BJ (cell line): ENCODE measurements at regions not wholly inside any gene's neighbourhood (a gene's known extent, or its start where the extent isn't known, plus 50 kb on each side); places are given as distances from the start of the nearest gene placed in this dataset.
"Not testable (repeated sequence)": the region's sequence is repeated elsewhere in the genome, so short reads cannot be mapped to it uniquely, and the experiment has no call there.

Source experiments
- CTCF ChIA-PET: fragments of 350-600 bp; formaldehyde crosslinking; extraction: SDS; loops from one replicate; lab custom pipeline; 2021; ENCODE audit warnings: antibody characterized with exemption, inconsistent platforms; lab: Yijun Ruan, JAX
- POLR2A ChIA-PET: fragments of 300-600 bp; sonication (Branson Sonifier 250); formaldehyde crosslinking; extraction: SDS; loops from one replicate; lab custom pipeline; 2021; ENCODE audit warnings: antibody characterized with exemption; lab: Charles Lee
- DNase-seq: peaks from one replicate; pipeline ENCODE4 v3.0.0-alpha.2; 2011; ENCODE audit warnings: low read depth
- H3K27me3 ChIP-seq: 2 replicates; pipeline ENCODE4 v1.6.0; 2011; ENCODE audit warnings: low read length; ENCODE audit not compliant: control insufficient read depth, insufficient read depth
- H3K36me3 ChIP-seq: 2 replicates; pipeline ENCODE4 v1.5.1; 2011; ENCODE audit warnings: low read length; ENCODE audit not compliant: control insufficient read depth, insufficient read depth
- H3K4me3 ChIP-seq: 2 replicates; pipeline ENCODE4 v1.5.1; 2011; ENCODE audit warnings: low read depth, mild to moderate bottlenecking, control low read depth, low read length
- CTCF ChIP-seq: IDR thresholded peaks from 2 replicates; pipeline ENCODE4 v1.5.1; 2011; ENCODE audit warnings: low read depth, mild to moderate bottlenecking, control low read depth, inconsistent platforms, low read length, moderate library complexity; ENCODE audit not compliant: insufficient read depth

DNA sequence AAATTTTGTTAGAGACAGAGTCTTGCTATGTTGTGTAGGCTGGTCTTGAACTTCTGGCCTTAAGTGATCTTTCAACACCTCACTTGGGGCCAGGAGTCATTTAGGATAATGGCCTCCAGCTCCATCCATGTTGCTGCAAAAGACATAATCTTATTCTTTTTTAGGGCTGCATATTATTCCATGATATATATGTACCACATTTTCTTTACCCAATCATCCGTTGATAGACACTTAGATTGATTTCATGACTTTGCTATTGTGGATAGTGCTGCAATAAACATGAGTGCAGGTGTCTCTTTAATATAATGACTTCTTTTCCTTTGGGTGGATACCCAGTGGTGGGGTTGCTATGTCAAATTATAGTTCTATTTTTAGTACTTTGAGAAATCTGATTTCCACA, 140.9 kb upstream of the LCORL start:
- ChIA-PET POLR2A (no interaction called here), CTCF (no interaction called here)
- TF ChIP-seq CTCF = no peak
- DNase-seq = no peak
- Histone ChIP-seq H3K36me3 (no peaks in the 10 kb centered on the region), H3K4me3 (no peak overlapping the region), H3K27me3 (no peaks in the 10 kb centered on the region)

- H3K36me3 ChIP-seq, CTCF ChIA-PET, H3K27me3 ChIP-seq, H3K4me3 ChIP-seq, DNase-seq, POLR2A ChIA-PET: not testable (repeated sequence)
These were observed 137.8 kb upstream of the LCORL start for GRCh38 chr4:18159117-18159912.

GRCh38 chr4:18155067-18156041, 133.8 kb upstream of the LCORL start:
- no peak for DNase-seq
- H3K36me3 ChIP-seq = no peaks in the 10 kb centered on the region
- POLR2A ChIA-PET = no interaction called here
- no peak for TF ChIP-seq CTCF
- CTCF ChIA-PET = no interaction called here
- no peak overlapping the region for H3K4me3 ChIP-seq
- no peaks in the 10 kb centered on the region for H3K27me3 ChIP-seq

- Histone ChIP-seq H3K4me3 (no peak overlapping the region), H3K36me3 (no peaks in the 10 kb centered on the region), H3K27me3 (no peaks in the 10 kb centered on the region)
- no peak for DNase-seq
- ChIA-PET CTCF (no interaction called here), POLR2A (no interaction called here)
- TF ChIP-seq CTCF = no peak
These were observed 116.6 kb upstream of the LCORL start for GRCh38 chr4:18138076-18138665.

DNA sequence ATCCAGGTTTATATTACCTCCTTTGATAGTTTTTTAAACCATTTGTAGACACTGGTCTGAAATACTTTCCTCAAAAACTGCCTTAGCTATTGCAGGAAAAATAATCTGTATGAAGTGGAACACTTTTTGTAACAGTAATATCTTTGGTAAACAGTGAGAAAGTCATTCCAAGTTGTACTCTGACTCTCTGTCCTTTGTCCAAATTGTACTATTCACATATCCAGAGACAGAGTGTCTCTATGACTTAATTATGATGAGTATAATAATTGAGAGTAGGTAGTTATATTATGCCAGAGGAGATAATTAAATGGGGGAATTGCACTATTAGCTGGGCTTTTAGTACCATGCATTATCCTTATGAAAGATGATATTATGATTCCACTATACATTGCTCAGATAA, 112.6 kb upstream of the LCORL start:
- Histone ChIP-seq H3K27me3 (no peaks in the 10 kb centered on the region), H3K36me3 (no peaks in the 10 kb centered on the region), H3K4me3 (no peak overlapping the region)
- DNase-seq = no peak
- no peak for TF ChIP-seq CTCF
- POLR2A ChIA-PET = no interaction called here
- CTCF ChIA-PET = interaction anchor here (0.7 kb wide), 1 partner anchor 108 kb away, joined by 3 read pairs; no protein-coding TSS in a partner anchor
